ENCODE measurements at regions not wholly inside any gene's neighbourhood (a gene's known extent, or its start where the extent isn't known, plus 50 kb on each side); places are given as distances from the start of the nearest gene placed in this dataset.

DNA sequence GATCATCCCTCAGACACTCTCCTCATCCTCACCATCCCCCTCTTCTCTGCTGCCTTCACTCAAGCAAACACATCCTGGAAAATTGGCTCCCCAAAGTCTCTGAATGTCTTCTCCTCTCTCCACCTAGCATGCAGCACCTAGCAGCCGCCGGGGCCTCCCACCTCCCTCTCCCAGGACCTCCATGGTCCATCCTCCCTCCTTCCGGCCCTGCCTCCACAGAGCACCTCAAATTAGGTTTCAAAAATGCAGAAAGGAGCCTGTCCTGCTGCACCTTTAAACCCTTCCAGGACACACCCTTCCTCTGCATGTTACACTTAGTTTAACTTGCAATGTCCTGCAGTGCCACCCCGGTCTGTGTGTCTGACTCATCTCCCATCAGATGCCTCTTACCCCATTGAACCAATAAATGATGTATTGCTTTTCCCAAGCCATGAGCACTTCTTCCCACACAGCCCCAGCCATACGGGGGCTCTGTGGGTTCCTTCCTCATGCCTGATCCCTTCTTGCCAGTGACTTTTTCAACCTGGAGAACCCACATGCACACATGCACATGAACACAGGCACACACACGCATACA lies 582.5 kb upstream of the MGMT start:
- TF ChIP-seq, protein P1, sequence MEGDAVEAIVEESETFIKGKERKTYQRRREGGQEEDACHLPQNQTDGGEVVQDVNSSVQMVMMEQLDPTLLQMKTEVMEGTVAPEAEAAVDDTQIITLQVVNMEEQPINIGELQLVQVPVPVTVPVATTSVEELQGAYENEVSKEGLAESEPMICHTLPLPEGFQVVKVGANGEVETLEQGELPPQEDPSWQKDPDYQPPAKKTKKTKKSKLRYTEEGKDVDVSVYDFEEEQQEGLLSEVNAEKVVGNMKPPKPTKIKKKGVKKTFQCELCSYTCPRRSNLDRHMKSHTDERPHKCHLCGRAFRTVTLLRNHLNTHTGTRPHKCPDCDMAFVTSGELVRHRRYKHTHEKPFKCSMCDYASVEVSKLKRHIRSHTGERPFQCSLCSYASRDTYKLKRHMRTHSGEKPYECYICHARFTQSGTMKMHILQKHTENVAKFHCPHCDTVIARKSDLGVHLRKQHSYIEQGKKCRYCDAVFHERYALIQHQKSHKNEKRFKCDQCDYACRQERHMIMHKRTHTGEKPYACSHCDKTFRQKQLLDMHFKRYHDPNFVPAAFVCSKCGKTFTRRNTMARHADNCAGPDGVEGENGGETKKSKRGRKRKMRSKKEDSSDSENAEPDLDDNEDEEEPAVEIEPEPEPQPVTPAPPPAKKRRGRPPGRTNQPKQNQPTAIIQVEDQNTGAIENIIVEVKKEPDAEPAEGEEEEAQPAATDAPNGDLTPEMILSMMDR (IDR thresholded peaks at IDR 0.05): no peak
- TF ChIP-seq POLR2A (IDR thresholded peaks at IDR 0.05): no peak
- TF ChIP-seq EP300 (IDR thresholded peaks at IDR 0.05): no peak

All from ovary (tissue), 3 donors.